Muscle layer of colon (tissue), 2 donors: ENCODE measurements at regions not wholly inside any gene's neighbourhood (a gene's known extent, or its start where the extent isn't known, plus 50 kb on each side); places are given as distances from the start of the nearest gene placed in this dataset.

Source experiments
- H3K27ac ChIP-seq: one replicate; pipeline ENCODE4 v1.7.0; 2013; ENCODE audit warnings: low read depth, mild to moderate bottlenecking, low read length, moderate library complexity
- H3K27me3 ChIP-seq, 2 donors: one replicate each; pipeline ENCODE4 v1.7.0; 2013; ENCODE audit warnings: low read length in 2 of 2, mild to moderate bottlenecking in 2 of 2; ENCODE audit not compliant: insufficient read depth in 2 of 2, control insufficient read depth in 1 of 2
- H3K36me3 ChIP-seq: one replicate; pipeline ENCODE4 v1.7.0; 2013; ENCODE audit warnings: mild to moderate bottlenecking, low read length; ENCODE audit not compliant: insufficient read depth
- H3K4me1 ChIP-seq: one replicate; pipeline ENCODE4 v1.7.0; 2013; ENCODE audit warnings: mild to moderate bottlenecking, low read length; ENCODE audit not compliant: insufficient read depth
- H3K4me3 ChIP-seq, 2 donors: one replicate each; pipeline ENCODE4 v1.7.0; 2013; ENCODE audit warnings: low read length in 2 of 2, low read depth in 1 of 2, mild to moderate bottlenecking in 1 of 2, moderate library complexity in 1 of 2
- H3K9ac ChIP-seq: one replicate; pipeline ENCODE4 v1.7.0; 2013; ENCODE audit warnings: low read length
- H3K9me3 ChIP-seq: one replicate; pipeline ENCODE4 v1.7.0; 2013; ENCODE audit warnings: mild to moderate bottlenecking, low read length
- donor health status: abdominal sarcoma.
- donor health status: Adenocarcinoma of cecum.

GRCh38 chr15:70297465-70298058 lies 199.8 kb upstream of the TLE3 start:
- H3K9me3 ChIP-seq = no peaks in the 10 kb centered on the region
- H3K4me3 ChIP-seq = no peak overlapping the region
- H3K36me3 ChIP-seq = no peaks in the 10 kb centered on the region
- H3K9ac ChIP-seq = no peak overlapping the region
- H3K4me1 ChIP-seq = no peaks in the 10 kb centered on the region
- H3K27ac ChIP-seq = no peak overlapping the region
- H3K27me3 ChIP-seq = no peaks in the 10 kb centered on the region

- Histone ChIP-seq H3K9ac (no peak overlapping the region), H3K4me1 (peaks cover 5% of the 10 kb centered on the region), H3K27ac (no peak overlapping the region), H3K27me3 (no peaks in the 10 kb centered on the region), H3K4me3 (no peak overlapping the region), H3K9me3 (no peaks in the 10 kb centered on the region), H3K36me3 (no peaks in the 10 kb centered on the region)
Measured at GRCh38 chr15:70294731-70295305, 197.1 kb upstream of the TLE3 start.

GRCh38 chr15:70293591-70294470 lies 196.1 kb upstream of the TLE3 start:
- H3K36me3 ChIP-seq = no peaks in the 10 kb centered on the region
- H3K9ac ChIP-seq = no peak overlapping the region
- H3K4me1 ChIP-seq = peaks cover 12% of the 10 kb centered on the region
- H3K27me3 ChIP-seq = no peaks in the 10 kb centered on the region
- no peak overlapping the region for H3K4me3 ChIP-seq
- no peaks in the 10 kb centered on the region for H3K9me3 ChIP-seq
- no peak overlapping the region for H3K27ac ChIP-seq

GRCh38 chr15:70293138-70293537 lies 195.4 kb upstream of the TLE3 start:
- Histone ChIP-seq H3K9ac (no peak overlapping the region), H3K4me3 (no peak overlapping the region), H3K27me3 (no peaks in the 10 kb centered on the region), H3K36me3 (no peaks in the 10 kb centered on the region), H3K9me3 (no peaks in the 10 kb centered on the region), H3K27ac (no peak overlapping the region), H3K4me1 (peaks cover 12% of the 10 kb centered on the region)

- Histone ChIP-seq H3K4me3 (no peak overlapping the region), H3K9me3 (no peaks in the 10 kb centered on the region), H3K27me3 (no peaks in the 10 kb centered on the region), H3K27ac (no peak overlapping the region), H3K36me3 (no peaks in the 10 kb centered on the region), H3K9ac (no peak overlapping the region), H3K4me1 (peaks cover 12% of the 10 kb centered on the region)
Measured at GRCh38 chr15:70292076-70292760, 194.5 kb upstream of the TLE3 start.

- no peak overlapping the region for H3K27ac ChIP-seq
- H3K27me3 ChIP-seq = no peaks in the 10 kb centered on the region
- H3K4me3 ChIP-seq = no peak overlapping the region
- no peaks in the 10 kb centered on the region for H3K9me3 ChIP-seq
- H3K4me1 ChIP-seq = peaks cover 15% of the 10 kb centered on the region
- no peaks in the 10 kb centered on the region for H3K36me3 ChIP-seq
- no peak overlapping the region for H3K9ac ChIP-seq
Measured at GRCh38 chr15:70291305-70292075, 193.8 kb upstream of the TLE3 start.

- Histone ChIP-seq H3K27ac (no peak overlapping the region), H3K4me3 (no peak overlapping the region), H3K9ac (no peak overlapping the region), H3K4me1 (peaks cover 23% of the 10 kb centered on the region), H3K27me3 (no peaks in the 10 kb centered on the region), H3K9me3 (no peaks in the 10 kb centered on the region), H3K36me3 (no peaks in the 10 kb centered on the region)
Measured at GRCh38 chr15:70290708-70291107, 193.0 kb upstream of the TLE3 start.

GRCh38 chr15:70289191-70289955 lies 191.7 kb upstream of the TLE3 start:
- Histone ChIP-seq H3K9me3 (no peaks in the 10 kb centered on the region), H3K9ac (no peak overlapping the region), H3K27ac (no peak overlapping the region), H3K4me3 (no peak overlapping the region), H3K36me3 (no peaks in the 10 kb centered on the region), H3K27me3 (no peaks in the 10 kb centered on the region), H3K4me1 (peaks cover 24% of the 10 kb centered on the region)

GRCh38 chr15:70286113-70286806 lies 188.5 kb upstream of the TLE3 start:
- Histone ChIP-seq H3K9me3 (no peaks in the 10 kb centered on the region), H3K36me3 (no peaks in the 10 kb centered on the region), H3K27ac (peak overlapping the region; percentile 12), H3K4me1 (peaks cover 24% of the 10 kb centered on the region), H3K4me3 (no peak overlapping the region), H3K9ac (no peak overlapping the region), H3K27me3 (no peaks in the 10 kb centered on the region)
